Esophagus muscularis mucosa (tissue), 4 donors: ENCODE measurements at regions not wholly inside any gene's neighbourhood (a gene's known extent, or its start where the extent isn't known, plus 50 kb on each side); places are given as distances from the start of the nearest gene placed in this dataset.

Experiments
- DNase-seq: peaks from one replicate; pipeline ENCODE4 v3.0.0-alpha.2; 2017; ENCODE audit errors: extremely low spot score
- H3K27ac ChIP-seq, 4 donors: fragments of 200-600 bp; sonication (generic); replicated peaks in 1 of 4; 1 replicate in 3 of 4; 2 replicates in 1 of 4; pipeline ENCODE4 v1.5.1; 2016 to 2019; ENCODE audit warnings: mild to moderate bottlenecking in 1 of 4
- H3K27me3 ChIP-seq, 4 donors: fragments of 200-600 bp; sonication (generic); one replicate each; pipeline versions ENCODE4 v1.5.1 to v1.6.0; 2016 to 2019
- H3K36me3 ChIP-seq, 4 donors: fragments of 200-600 bp; sonication (generic); one replicate each; pipeline ENCODE4 v1.5.1; 2016 to 2019
- H3K4me1 ChIP-seq, 4 donors: fragments of 200-600 bp; sonication (generic); one replicate each; pipeline ENCODE4 v1.5.1; 2016 to 2019
- H3K4me3 ChIP-seq, 4 donors: fragments of 200-600 bp; sonication (generic); 1 replicate in 2 of 4; 2 replicates in 2 of 4; pipeline ENCODE4 v1.5.1; 2016 to 2019; ENCODE audit warnings: mild to moderate bottlenecking in 4 of 4, moderate library complexity in 1 of 4
- H3K9me3 ChIP-seq, 4 donors: fragments of 200-600 bp; sonication (generic); 1 replicate in 3 of 4; 2 replicates in 1 of 4; pipeline ENCODE4 v1.5.1; 2016 to 2019
- CTCF ChIP-seq, 3 experiments: fragments of 200-600 bp in 2 of 3; fragments of 450-650 bp in 1 of 3; sonication (generic) in 2 of 3; IDR thresholded peaks; one replicate each; pipeline ENCODE4 v1.5.1; 2017 to 2019; ENCODE audit warnings: antibody characterized with exemption in 3 of 3, mild to moderate bottlenecking in 2 of 3, moderate library complexity in 1 of 3
- EP300 ChIP-seq: sonication (generic); formaldehyde crosslinking; IDR thresholded peaks from one replicate; pipeline ENCODE4 v1.6.1; 2017; ENCODE audit warnings: antibody characterized with exemption
- POLR2A ChIP-seq: fragments of 450-650 bp; IDR thresholded peaks from one replicate; pipeline ENCODE4 v1.6.1; 2017; ENCODE audit warnings: antibody characterized with exemption, moderate library complexity, mild to moderate bottlenecking, low read depth
- POLR2AphosphoS5 ChIP-seq, 2 donors: sonication (generic); formaldehyde crosslinking; IDR thresholded peaks; one replicate each; pipeline ENCODE4 v1.6.1; 2017; ENCODE audit warnings: antibody characterized with exemption in 2 of 2
- WGBS: methylation state at CpG from one replicate; pipeline ENCODE4 v1.1.5; 2018; 5-methylcytosine and 5-hydroxymethylcytosine counted together
- intact Hi-C: fragments of 100-400 bp; cut with DNase I; formaldehyde crosslinking; loops from one replicate; pipeline ENCODE4 v1.15.1; 2023

- Histone ChIP-seq H3K4me3 (no peak overlapping the region), H3K27ac (no peak overlapping the region), H3K27me3 (no peaks in the 10 kb centered on the region), H3K9me3 (no peaks in the 10 kb centered on the region), H3K4me1 (peaks cover 0 to 18% (median 7%) of the 10 kb centered on the region in 4 donors), H3K36me3 (no peaks in the 10 kb centered on the region)
- intact Hi-C loops = no loop called here
- peak; percentile 47 for DNase-seq
- TF ChIP-seq CTCF (IDR thresholded peaks at IDR 0.05) (no peak), POLR2A (no peak), POLR2AphosphoS5 (IDR thresholded peaks at IDR 0.05) (no peak), EP300 (no peak)
- WGBS = 50% methylated on average over 6 of the region's 6 CpGs
Observed at GRCh38 chr10:10418387-10418786, 599.3 kb upstream of the CELF2 start.

GRCh38 chr10:10421071-10421470 is 596.6 kb upstream of the CELF2 start:
- 71% methylated on average over 5 of the region's 5 CpGs for WGBS
- H3K9me3 ChIP-seq = no peaks in the 10 kb centered on the region
- no peak overlapping the region for H3K27ac ChIP-seq
- no peak for TF ChIP-seq EP300
- TF ChIP-seq POLR2AphosphoS5 (IDR thresholded peaks at IDR 0.05) = no peak
- no peak for TF ChIP-seq CTCF (IDR thresholded peaks at IDR 0.05)
- no peaks in the 10 kb centered on the region for H3K36me3 ChIP-seq
- H3K27me3 ChIP-seq = no peaks in the 10 kb centered on the region
- no peak overlapping the region for H3K4me3 ChIP-seq
- intact Hi-C loops = no loop called here
- DNase-seq = peak; percentile 14
- peaks cover 0 to 18% (median 7%) of the 10 kb centered on the region in 4 donors for H3K4me1 ChIP-seq

- intact Hi-C loops = no loop called here
- 81% methylated on average over 5 of the region's 5 CpGs for WGBS
- DNase-seq = no peak
Observed at GRCh38 chr10:10431422-10432066, 586.1 kb upstream of the CELF2 start.

GRCh38 chr10:10432296-10433035 is 585.2 kb upstream of the CELF2 start:
- 57% methylated on average over 9 of the region's 9 CpGs for WGBS
- DNase-seq = no peak
- no peaks in the 10 kb centered on the region for H3K9me3 ChIP-seq
- TF ChIP-seq CTCF (IDR thresholded peaks at IDR 0.05) = no peak
- TF ChIP-seq POLR2A = no peak
- intact Hi-C loops = no loop called here
- no peak overlapping the region for H3K4me3 ChIP-seq
- no peaks in the 10 kb centered on the region for H3K27me3 ChIP-seq
- H3K27ac ChIP-seq = no peak overlapping the region
- no peaks in the 10 kb centered on the region for H3K36me3 ChIP-seq
- no peaks in the 10 kb centered on the region for H3K4me1 ChIP-seq

More at GRCh38 chr10:10431422-10432066, 586.1 kb upstream of the CELF2 start:
- no peaks in the 10 kb centered on the region for H3K9me3 ChIP-seq
- H3K27ac ChIP-seq = no peak overlapping the region
- H3K4me3 ChIP-seq = no peak overlapping the region
- TF ChIP-seq POLR2A = no peak
- TF ChIP-seq CTCF (IDR thresholded peaks at IDR 0.05) = no peak
- TF ChIP-seq POLR2AphosphoS5 (IDR thresholded peaks at IDR 0.05) = no peak
- no peak for TF ChIP-seq EP300
- H3K4me1 ChIP-seq = no peaks in the 10 kb centered on the region
- no peaks in the 10 kb centered on the region for H3K36me3 ChIP-seq
- H3K27me3 ChIP-seq = no peaks in the 10 kb centered on the region
